ENCODE measurements at regions not wholly inside any gene's neighbourhood (a gene's known extent, or its start where the extent isn't known, plus 50 kb on each side); places are given as distances from the start of the nearest gene placed in this dataset.
"Not testable (repeated sequence)": the region's sequence is repeated elsewhere in the genome, so short reads cannot be mapped to it uniquely, and the experiment has no call there.

DNA sequence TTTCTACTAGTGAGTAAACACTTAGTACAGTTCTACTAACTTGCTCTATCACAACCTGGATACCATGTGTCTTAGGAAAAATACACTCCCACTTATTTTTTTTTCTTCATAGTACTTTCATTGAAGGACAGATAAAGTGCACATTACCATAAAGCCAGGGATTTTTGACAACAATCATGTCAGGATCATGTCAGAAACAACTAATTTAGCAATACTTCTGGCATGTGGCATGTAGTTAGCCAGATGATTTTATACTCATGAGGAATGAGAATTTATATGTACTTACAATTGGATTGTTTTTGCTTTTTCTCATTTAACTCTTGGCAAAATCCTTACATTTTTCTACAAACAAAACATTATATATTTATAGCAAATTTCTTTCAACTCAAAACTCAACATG is 630.7 kb upstream of the GRM3 start:
- no peak for DNase-seq (ENCODE audit: low read depth)

DNA sequence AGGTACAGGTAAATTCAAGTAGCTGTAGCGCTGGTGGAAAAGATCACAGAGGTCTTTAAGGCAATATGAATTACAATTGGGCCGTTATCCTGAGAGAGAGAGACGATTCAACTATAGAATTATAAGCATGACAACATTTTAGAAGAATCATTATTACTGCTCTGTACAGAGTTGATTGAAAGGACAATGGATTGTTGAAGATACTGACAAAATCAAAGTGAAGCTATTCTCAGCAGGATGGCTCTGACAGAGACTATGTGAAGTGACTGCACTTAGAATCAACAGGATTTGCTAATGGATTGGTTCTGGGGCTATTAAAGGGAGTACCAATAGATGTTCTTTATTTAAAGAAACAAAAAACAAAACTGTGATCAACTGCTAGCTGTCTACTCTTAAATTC is 634.8 kb upstream of the GRM3 start:
- no peak for DNase-seq (ENCODE audit: low read depth)

DNA sequence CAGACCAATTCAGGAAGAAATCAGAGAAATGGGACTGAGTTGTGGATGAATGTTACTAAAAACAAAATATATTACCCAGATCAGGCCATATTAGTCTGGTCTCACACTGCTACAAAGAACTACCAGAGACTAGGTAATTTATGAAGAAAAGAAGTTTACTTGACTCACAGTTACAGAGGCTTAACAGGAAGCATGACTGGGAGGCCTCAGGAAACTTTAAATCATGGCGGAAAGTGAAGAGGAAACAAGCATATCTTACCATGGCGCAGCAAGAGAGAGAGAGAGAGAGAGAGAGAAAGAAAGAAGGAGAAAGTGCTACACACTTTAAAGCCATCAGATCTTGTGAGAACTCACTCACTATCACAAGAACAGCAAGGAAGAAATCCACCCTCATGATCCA is 636.8 kb upstream of the GRM3 start:
- no peak for DNase-seq (ENCODE audit: low read depth)

DNA sequence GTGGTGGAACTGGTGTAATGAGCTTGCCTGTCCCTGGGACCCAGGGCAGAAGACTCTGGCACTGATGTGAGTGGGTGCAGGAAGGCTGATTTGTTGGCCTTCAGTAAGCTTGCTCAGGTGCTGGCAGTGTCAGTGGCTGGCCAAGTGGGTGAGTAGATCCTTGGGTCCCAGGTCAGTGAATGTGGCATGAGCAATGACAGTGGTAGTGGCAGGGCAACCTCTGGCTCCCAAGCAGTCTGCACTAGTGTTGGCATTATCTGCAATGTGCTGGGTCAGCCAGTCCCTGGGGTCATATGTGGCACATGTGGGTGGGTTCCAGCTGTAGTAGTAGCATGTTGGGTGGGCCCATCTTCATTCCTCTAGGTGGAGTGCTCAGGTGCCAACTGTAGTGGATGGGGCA is 640.9 kb upstream of the GRM3 start:
- DNase-seq (ENCODE audit: low read depth), result no peak

DNA sequence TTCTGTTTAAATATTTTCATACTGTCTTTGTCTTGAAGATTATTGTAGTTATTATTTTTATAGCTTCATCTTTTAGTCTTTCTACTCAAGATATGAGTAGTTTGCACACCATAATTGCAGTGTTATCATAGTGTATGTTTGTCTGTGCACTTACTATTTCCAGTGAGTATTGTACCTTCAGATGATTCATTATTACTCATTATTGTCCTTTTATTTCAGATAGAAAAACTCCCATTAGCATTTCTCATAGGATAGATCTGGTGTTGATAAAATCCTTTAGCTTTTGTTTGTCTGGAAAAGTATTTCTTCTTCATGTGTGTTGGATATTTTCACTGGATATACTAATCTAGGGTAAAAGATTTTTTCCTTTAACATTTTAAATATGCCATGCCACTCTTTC is 646.2 kb upstream of the GRM3 start:
- DNase-seq (ENCODE audit: low read depth), result no peak

DNA sequence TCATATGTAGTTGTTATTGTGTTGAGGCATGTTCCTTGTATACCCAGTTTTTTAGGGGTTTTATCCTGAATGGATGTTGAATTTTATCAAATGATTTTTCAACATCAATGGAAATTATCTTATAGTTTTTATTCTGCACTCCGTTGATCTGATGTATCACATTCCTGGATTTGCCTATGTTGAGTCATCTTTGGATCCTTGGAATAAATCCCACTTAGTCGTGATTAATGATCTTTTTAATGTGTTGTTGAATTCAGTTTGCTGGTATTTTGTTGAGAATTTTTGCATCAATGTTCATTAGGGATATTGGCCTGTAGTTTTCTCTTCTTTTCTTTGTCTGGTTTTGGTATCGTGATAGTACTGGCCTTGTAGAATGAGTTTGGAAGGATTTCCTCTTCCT is 648.6 kb upstream of the GRM3 start:
- DNase-seq (ENCODE audit: low read depth), result no peak

DNA sequence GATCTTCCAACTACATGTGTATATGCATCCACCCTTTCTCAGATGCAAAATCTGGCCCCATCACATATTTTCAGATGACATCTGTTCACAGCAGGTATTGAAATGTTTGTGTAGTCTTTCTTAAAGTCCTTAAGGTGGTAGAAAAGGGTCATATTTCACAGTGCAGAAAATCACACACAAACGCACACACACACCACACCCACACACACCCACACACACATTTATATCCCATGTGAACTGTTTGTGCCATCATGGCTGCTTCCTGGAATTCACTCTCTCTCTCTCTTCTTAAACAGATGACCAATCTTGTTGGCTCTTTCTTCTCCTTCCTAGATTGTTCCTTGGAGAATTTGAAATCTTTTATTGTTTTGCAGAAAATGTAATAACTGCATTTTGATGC is 663.0 kb upstream of the GRM3 start:
- DNase-seq (ENCODE audit: low read depth), result no peak

DNA sequence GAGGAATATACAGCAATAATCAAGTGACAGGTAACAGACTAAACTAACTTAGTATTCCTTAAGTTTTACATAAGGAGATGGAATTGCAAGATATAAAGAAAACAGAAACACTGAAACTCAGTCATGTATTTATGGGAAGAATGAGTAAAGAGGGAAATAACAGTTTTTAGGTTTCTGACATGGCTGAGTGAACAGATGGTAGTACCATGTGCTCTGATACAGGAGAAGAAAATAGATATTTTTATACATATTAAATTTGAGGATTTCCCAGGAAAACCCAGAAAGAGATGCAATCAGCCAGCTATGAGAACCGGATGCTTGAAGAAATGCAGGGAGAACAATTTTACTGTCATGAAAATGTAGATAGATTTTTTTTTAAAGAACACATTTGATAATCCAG is 669.5 kb upstream of the GRM3 start:
- no peak for DNase-seq (ENCODE audit: low read depth)

DNA sequence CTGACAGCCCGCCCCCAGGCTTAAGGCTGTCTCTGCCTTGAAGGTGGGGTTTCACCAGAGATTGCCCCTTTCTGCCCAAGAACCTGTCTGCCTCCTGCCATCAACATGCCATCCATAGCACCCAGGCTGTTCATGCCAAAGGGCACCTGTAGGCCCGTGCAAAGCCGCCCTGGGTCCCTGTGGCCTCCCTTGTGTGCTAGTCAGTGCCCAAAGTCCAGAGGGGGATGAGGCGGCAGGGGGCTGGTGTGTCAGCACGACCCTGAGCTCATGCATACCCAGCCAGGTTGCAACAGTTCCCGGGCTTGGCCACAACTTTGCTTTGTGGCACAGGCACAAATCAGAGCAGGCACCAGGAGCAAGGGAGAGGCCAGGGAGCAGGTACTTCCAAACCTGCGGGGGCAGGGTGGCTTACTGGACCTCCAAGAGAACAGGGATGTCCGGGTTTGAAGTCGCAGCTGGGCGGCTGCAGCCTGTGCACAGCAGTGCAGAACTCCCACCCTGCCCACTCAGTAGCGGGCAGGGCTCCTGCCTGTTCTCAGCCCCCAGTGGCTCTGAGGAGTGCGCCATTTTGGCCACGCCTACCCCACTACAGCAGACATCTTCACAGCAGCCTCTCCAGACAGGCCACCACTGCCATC is 671.1 kb upstream of the GRM3 start:
- DNase-seq (ENCODE audit: low read depth), result no peak

DNA sequence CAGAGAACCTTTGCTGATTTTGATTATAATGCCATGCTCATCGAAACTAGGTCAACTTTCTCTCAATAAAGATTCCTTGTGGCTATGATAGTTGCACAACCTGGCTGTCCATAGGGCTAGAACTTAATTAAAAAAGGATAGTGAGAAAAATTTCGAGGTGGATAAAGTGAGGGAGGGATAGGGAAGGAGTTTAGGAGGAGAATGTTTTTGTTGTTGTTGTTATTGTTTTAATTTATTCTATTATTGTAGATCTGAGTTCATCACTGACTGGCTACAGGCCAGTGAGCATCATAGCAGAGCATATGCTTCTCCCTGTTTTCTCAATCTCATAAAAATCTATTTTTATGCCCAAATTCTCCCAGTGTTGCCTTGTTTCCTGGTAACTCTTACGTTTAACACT is 688.7 kb upstream of the GRM3 start:
- no peak for DNase-seq (ENCODE audit: low read depth)

DNA sequence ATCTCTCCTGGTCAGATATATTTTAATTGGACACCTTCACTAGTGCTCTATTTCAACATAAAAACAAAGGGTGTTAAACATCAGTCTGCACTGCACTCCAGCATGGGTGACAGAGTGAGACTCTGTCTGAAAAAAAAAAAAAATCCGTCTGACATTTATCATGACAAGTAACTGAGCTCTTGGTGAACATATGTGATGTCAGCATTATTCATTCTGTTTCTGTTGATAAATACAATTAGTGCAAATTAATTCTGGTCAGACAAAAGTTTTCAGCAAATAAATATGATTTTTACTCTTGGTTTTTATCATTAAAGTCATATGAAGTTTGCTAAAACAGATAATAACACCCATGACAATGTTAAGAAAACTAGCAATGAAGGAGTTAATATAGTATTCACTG is 692.8 kb upstream of the GRM3 start:
- no peak for DNase-seq (ENCODE audit: low read depth)

DNA sequence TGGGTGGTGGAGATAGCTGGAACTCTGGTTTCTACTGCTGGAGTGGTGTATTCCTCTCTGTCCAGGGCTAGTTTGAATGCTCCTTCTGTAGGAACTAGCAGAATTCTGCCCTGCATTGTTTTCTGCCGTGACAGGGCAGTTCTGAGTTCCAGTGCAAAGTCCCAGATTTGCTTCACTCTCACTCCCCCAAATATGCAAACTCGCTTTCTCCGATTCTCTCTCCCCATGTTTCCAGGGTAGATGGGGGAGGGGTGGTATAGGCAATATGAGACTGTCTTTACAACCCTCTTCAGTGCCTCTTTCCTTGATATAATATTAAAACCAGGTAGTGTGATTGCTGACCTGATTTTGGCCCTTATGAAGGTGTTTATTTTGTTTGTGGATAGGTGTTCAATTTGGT is 693.3 kb upstream of the GRM3 start:
- DNase-seq (ENCODE audit: low read depth), result no peak

DNA sequence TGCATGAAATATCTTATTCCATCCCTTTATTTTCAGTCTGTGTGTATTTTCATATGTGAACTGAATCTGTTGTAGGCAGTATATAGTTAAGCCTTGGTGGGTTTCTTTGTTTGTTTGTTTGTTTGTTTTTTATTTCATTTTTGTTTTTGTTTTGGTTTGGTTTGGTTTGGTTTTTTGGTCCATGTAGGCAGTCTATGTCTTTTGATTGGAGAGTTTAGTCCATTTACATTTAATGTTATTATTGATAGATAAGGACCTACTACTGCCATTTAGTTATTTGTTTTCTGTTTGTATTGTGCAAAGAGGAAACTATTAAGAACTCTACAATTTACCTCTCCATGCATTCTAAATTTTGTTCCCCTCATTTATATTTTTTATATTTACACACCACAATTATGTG is 695.9 kb upstream of the GRM3 start:
- DNase-seq (ENCODE audit: low read depth), result no peak

DNA sequence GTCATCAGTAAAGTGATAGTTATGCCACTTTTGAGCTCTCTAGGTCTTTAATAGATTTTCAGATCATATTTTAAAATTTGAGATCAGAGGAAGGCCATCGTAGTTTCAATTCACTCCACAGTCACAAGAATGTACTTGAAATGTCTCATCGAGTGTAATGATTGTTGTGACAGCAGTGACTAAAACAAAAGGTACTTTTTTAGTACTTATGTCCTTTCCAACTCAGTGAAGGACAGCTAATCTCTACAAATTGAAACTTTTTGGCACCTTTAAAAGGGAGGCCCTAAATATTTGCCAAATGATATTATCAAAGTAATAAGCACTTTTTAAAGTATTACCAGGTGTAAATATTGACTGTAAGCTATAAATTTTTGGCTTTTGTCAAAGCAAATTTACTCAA is 702.9 kb upstream of the GRM3 start:
- DNase-seq (ENCODE audit: low read depth), result no peak

DNA sequence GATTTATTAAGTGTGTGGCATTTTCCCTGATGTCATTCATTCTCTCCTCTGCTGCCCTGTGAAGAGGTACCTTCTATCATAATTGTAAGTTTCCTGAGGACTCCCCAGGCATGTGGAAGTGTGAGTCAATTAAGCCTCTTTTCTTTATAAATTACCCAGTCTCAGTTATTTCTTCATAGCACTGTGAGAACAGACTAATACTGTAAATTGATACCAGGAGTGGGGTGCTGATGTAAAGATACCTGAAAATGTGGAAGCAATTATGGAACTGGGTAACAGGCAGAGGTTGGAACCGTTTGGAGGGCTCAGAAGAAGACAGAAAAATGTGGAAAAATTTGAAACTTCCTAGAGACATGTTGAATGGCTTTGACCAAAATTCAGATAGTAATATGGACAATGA is 711.8 kb upstream of the GRM3 start:
- no peak for DNase-seq (ENCODE audit: low read depth)

DNA sequence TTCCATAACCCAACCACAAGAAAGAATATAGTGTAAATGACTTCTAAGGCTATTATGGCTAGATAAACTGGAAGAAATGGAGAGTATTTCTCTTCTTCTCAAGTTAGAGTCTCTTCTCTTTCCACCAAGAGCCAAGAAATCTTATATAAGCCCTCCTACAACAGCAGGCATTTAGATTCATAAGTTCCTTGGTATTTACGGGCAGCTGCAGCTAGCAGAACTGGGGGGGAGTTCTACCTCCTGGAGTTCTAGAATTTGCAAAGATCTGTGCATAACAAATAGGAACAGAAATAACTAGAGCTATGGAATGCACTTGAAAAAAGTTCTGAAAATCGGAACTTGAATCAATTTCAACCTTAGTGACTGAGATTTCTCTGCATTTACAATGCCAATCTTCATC is 715.2 kb upstream of the GRM3 start:
- DNase-seq (ENCODE audit: low read depth), result no peak

DNA sequence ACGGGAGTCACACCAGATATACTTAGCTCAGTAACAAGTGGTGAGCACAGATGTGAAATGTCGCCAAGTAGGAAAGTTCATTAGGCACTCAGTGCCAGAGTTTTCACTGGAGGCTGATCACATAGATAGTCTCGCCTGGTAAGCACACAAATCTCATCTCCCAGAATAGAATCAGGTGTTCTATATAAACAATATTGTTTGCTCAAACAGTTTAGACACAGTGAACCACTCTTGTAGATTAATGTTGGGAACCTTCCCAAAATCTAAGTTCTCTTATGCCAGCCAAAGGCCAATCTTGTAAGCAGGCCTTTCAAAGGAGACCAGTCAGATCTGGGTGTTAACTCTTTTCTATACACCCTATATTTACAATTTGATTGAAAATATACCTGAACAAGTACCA is 716.5 kb upstream of the GRM3 start:
- DNase-seq (ENCODE audit: low read depth), result no peak

DNA sequence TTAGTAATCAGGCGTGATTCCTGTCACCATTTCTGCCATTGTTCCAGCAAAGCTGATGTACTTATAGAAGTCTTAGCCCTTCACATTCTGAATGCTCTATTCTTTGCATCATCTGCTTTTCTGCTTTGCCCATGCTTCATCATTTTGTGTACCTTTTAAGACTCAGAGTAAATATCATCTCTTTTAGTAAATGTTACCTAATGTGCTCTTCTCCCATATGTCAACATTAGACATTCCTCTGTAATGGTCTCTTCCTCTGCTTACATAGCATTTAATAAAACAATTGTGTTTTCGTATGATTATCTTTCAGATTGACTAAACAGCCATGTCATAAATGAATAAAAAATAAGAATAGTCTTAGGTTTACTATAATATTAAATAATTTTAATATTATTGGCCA is 719.6 kb upstream of the GRM3 start:
- no peak for DNase-seq (ENCODE audit: low read depth)

DNA sequence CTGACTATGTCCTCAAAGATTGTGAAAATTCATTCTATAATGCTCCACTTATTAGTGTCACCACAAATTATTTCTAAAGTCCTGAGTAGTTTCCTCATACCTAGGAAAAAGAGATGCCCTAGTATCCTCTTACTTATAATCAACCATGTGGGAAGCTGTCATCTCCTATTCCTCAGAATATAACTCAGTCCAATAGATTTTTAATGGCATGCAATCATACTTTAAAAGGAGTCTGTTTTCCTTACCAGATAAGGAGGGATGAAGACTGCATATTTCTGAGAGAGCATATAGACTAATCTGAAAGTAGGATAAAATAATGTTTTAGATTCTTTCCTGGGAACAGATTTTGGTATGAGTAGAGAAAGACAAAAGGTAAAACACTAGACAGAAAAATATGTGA is 727.7 kb upstream of the GRM3 start:
- DNase-seq (ENCODE audit: low read depth), result no peak

DNA sequence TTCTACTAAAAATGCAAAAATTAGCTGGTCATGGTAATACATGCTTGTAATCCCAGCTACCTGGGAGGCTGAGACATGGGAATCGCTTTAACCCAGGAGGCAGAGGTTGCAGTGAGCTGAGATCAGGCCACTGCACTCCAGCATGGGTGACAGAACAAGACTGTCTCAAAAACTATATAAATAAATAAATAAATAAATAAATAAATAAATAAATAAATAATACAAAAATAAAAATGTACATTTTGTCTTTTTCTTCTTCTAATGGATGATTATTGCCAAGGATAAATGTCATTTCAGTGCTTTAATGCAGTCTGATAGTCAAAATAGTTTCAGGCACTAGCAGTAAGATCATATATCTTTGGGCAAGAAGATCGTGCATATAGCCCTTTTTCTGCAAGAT is 727.6 kb upstream of the SEMA3D start:
- DNase-seq (ENCODE audit: low read depth), result no peak

DNA sequence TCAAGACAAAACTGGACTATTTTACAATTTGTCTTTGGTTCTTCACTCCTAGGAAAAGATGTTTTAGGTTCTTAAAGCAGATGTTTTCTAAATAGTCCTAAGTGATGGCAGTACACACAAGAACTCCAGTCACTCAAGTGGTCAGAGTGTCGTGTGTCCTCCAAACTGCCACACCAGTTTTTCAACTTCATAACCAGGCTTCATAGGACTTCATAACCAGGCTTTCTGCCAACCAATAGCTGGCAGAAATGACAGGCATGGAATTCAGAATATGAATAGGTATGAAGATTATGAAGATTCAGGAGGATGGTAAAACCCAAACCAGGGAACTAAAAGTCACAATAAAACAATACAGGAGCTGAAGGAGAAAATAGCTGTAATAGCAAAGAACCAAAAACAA is 721.2 kb upstream of the SEMA3D start:
- no peak for DNase-seq (ENCODE audit: low read depth)

DNA sequence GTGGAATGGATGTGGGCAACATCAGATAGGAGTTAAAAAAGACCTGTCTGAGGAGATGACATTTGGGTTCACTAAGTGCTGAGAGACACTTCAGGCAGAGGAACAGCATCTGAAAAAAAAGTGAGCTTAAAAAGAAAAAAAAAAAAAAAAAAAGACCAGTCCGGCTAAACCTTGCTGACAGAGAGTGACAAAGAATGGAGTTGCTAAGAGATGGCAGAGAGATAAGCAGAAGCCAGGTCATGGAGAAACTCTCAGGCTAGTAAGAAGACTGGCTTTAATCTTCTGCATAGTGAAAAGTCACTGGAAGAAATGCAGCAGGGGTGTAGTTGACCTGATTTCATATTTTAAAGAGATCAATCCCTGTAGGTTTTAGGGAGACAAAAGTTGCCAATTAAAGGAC is 711.1 kb upstream of the SEMA3D start:
- DNase-seq (ENCODE audit: low read depth), result no peak

DNA sequence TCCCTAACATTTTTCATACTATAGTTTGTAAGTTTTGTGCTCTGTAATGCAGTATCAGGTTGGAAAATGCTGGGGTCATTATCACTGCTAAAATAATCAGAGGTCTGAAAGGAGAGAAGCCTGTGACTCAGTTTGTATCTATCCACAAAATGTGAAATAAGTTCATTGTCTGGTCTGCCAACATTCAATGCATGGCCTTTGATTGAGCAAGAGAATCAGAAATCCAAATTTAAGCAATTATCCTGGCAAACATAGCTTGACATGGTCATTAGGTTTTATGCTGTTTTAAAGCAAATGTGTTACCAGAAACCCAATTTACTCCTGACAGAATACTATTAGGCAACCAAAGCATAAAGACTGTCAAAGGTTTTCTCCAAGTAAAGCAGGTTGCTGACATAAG is 709.7 kb upstream of the SEMA3D start:
- DNase-seq (ENCODE audit: low read depth), result no peak

DNA sequence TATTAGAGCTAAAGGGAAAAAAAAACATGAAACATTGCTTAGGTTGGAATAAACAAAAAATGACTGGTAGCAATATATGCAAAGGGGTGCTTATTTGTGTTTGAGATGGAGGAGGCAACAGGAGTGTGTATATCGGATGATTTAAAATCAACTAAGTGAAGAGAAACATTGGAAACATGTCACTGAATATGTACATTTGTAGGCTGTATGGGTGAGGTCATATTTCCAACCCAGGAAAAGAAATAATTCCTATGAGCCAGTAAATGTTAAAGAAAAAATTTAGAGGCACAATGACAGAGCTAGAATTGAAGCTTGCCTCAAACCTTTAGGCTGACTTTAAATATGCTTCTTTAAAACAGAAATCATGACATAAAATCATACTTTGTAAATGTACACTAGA is 709.0 kb upstream of the SEMA3D start:
- DNase-seq (ENCODE audit: low read depth), result no peak

DNA sequence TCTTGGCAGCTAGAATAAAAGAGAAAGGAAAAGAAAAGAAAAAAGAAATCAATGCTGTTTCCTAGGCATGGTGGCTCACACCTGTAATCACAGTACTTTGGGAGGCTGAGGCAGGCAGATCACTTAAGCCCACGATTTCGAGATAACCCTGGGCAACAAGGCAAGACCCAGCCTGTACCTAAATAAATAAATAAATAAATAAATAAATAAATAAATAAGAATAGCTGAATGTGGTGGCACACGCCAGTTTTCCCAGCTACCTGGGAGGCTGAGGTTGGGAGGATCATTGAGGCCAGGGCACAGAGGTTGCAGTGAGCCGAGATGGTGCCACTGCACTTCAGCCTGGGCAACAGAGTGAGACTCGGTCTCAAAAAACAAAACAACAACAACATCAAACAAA is 705.0 kb upstream of the SEMA3D start:
- DNase-seq (ENCODE audit: low read depth), result not testable (repeated sequence)

Measured in GM04504 (cell line).